GM18511 (cell line): ENCODE measurements at regions not wholly inside any gene's neighbourhood (a gene's known extent, or its start where the extent isn't known, plus 50 kb on each side); places are given as distances from the start of the nearest gene placed in this dataset.

ENCODE experiments used
- ATAC-seq: cut with Tn5 transposase; IDR thresholded peaks from one replicate; pipeline ENCODE4 v1.9.1; 2021; ENCODE audit warnings: mild to moderate bottlenecking, moderate library complexity; ENCODE audit not compliant: unreplicated experiment

- no peak for ATAC-seq
These were observed 51.9 kb upstream of the PICALM start for GRCh38 chr11:86120807-86121206.

GRCh38 chr11:86119906-86120305 lies 51.0 kb upstream of the PICALM start:
- ATAC-seq, result no peak

- ATAC-seq, result no peak
These were observed 50.2 kb upstream of the PICALM start for GRCh38 chr11:86119077-86119476.
